ENCODE measurements at regions not wholly inside any gene's neighbourhood (a gene's known extent, or its start where the extent isn't known, plus 50 kb on each side); places are given as distances from the start of the nearest gene placed in this dataset.

DNA sequence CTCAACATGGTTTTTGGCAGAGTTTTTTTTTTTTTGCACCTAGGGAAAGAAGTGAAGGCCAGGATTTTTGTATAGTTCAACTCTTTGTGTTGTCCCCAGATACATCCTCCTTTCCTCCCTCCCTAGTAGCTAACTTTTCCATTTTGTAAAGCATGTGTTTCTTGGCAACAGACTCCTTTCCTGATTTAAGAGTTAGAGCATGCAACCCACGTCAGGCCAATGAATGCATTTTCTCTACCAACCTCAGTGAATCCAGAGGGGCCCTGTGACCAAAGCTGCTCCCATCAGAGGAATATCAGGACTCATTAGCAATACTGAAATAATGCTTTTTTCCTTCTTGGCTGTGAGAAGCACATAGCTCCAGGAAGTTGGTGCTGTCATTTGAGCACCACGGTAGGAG lies 287.2 kb downstream of the LMO4 start:
- TF ChIP-seq, protein P1, sequence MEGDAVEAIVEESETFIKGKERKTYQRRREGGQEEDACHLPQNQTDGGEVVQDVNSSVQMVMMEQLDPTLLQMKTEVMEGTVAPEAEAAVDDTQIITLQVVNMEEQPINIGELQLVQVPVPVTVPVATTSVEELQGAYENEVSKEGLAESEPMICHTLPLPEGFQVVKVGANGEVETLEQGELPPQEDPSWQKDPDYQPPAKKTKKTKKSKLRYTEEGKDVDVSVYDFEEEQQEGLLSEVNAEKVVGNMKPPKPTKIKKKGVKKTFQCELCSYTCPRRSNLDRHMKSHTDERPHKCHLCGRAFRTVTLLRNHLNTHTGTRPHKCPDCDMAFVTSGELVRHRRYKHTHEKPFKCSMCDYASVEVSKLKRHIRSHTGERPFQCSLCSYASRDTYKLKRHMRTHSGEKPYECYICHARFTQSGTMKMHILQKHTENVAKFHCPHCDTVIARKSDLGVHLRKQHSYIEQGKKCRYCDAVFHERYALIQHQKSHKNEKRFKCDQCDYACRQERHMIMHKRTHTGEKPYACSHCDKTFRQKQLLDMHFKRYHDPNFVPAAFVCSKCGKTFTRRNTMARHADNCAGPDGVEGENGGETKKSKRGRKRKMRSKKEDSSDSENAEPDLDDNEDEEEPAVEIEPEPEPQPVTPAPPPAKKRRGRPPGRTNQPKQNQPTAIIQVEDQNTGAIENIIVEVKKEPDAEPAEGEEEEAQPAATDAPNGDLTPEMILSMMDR (conservative IDR thresholded peaks at IDR 0.05): no peak
- no peak for TF ChIP-seq ZFX (IDR thresholded peaks at IDR 0.05)

All from C4-2B (cell line).